Panc1 (cell line): ENCODE measurements at regions not wholly inside any gene's neighbourhood (a gene's known extent, or its start where the extent isn't known, plus 50 kb on each side); places are given as distances from the start of the nearest gene placed in this dataset.

ENCODE experiments used
- ATAC-seq: fragments of 200-7000 bp; cut with Tn5 transposase; 2 replicates; pipeline ENCODE4 v1.9.1; 2020; ENCODE audit warnings: mild to moderate bottlenecking, moderate library complexity
- BruUV-seq: library from RNA; stranded (reverse); fragments of 400-500 nt; replicated peaks from 2 replicates; lab custom pipeline; 2021; lab: Mats Ljungman, UMichigan
- CTCF ChIA-PET: fragments of 300-600 bp; sonication (Branson Sonifier 250); formaldehyde crosslinking; loops from one replicate; lab custom pipeline; 2022; ENCODE audit warnings: antibody characterized with exemption; lab: Charles Lee
- POLR2A ChIA-PET: fragments of 300-600 bp; sonication (Branson Sonifier 250); formaldehyde crosslinking; loops from one replicate; lab custom pipeline; 2022; ENCODE audit warnings: antibody characterized with exemption; lab: Charles Lee
- DNase-seq: peaks from one replicate; pipeline ENCODE4 v3.0.0-alpha.2; 2010; ENCODE audit warnings: low read depth, low spot score
- H3K27ac ChIP-seq: 2 replicates; pipeline ENCODE4 v1.5.1; 2011; ENCODE audit warnings: mild to moderate bottlenecking, low read length, inconsistent platforms
- H3K27me3 ChIP-seq: fragments of 200-500 bp; sonication (Bioruptor generic); 2 replicates; pipeline ENCODE4 v1.6.0; 2014; ENCODE audit warnings: low read length, inconsistent platforms; ENCODE audit not compliant: control insufficient read depth, insufficient read depth
- H3K36me3 ChIP-seq: fragments of 200-500 bp; sonication (Bioruptor generic); 2 replicates; pipeline ENCODE4 v1.5.1; 2014; ENCODE audit warnings: inconsistent platforms, mild to moderate bottlenecking, low read length, moderate library complexity; ENCODE audit not compliant: control insufficient read depth, insufficient read depth
- H3K4me1 ChIP-seq: 2 replicates; pipeline ENCODE4 v1.5.1; 2011; ENCODE audit warnings: inconsistent platforms, mild to moderate bottlenecking, low read length, moderate library complexity; ENCODE audit not compliant: control insufficient read depth, insufficient read depth
- H3K4me3 ChIP-seq, 2 experiments: 2 replicates each; pipeline ENCODE4 v1.5.1; 2011 to 2012; ENCODE audit warnings: low read depth in 2 of 2, low read length in 2 of 2, mild to moderate bottlenecking in 2 of 2, inconsistent platforms in 1 of 2, moderate library complexity in 1 of 2
- H3K9me3 ChIP-seq: fragments of 200-500 bp; sonication (Bioruptor generic); 2 replicates; pipeline ENCODE4 v1.5.1; 2014; ENCODE audit warnings: low read depth, mild to moderate bottlenecking, inconsistent platforms, low read length, moderate library complexity; ENCODE audit not compliant: control insufficient read depth, insufficient read depth
- CTCF ChIP-seq: fragments of 450-650 bp; IDR thresholded peaks from 2 replicates; pipeline ENCODE4 v1.5.1; 2017; ENCODE audit warnings: mild to moderate bottlenecking
- POLR2AphosphoS5 ChIP-seq: IDR thresholded peaks from 2 replicates; pipeline ENCODE4 v1.6.1; 2012; ENCODE audit warnings: mild to moderate bottlenecking, low read depth, low read length, moderate library complexity
- REST ChIP-seq, 2 experiments: IDR thresholded peaks; 2 replicates each; pipeline ENCODE4 v1.6.1; 2011 to 2012; ENCODE audit warnings: low read depth in 2 of 2, control low read depth in 1 of 2, low read length in 1 of 2, mild to moderate bottlenecking in 1 of 2, moderate library complexity in 1 of 2; ENCODE audit not compliant: insufficient read depth in 1 of 2
- SIN3A ChIP-seq: IDR thresholded peaks from 2 replicates; pipeline ENCODE4 v1.6.1; 2012; ENCODE audit warnings: low read depth, mild to moderate bottlenecking, low read length, moderate library complexity, borderline replicate concordance; ENCODE audit not compliant: insufficient read depth
- TCF7L2 ChIP-seq: IDR thresholded peaks from 2 replicates; pipeline ENCODE4 v1.6.1; 2011; ENCODE audit warnings: mild to moderate bottlenecking, low read depth, low read length, inconsistent platforms
- in situ Hi-C: cut with HindIII; loops from 2 replicates; pipeline ENCODE4 v1.10.0; 2016; ENCODE audit warnings: low sequenced_read_pairs, low pct_unique_long_range_greater_than_20kb
- intact Hi-C: fragments of 100-400 bp; cut with micrococcal nuclease; formaldehyde crosslinking; loops from one replicate; pipeline ENCODE4 v1.10.0; 2022; ENCODE audit not compliant: unreplicated experiment

GRCh38 chr5:24923400-24923799 is 278.6 kb upstream of the CDH10 start:
- ChIA-PET CTCF (no interaction called here), POLR2A (no interaction called here)
- in situ Hi-C loops (no loop called here), intact Hi-C loops (no loop called here)
- DNase-seq (no peak), ATAC-seq (no peak)
- TF ChIP-seq SIN3A (no peak), TCF7L2 (no peak), CTCF (no peak), POLR2AphosphoS5 (no peak), REST (IDR thresholded peaks at IDR 0.05; ENCODE audit: insufficient read depth in 1 of 2, low read depth in 2 of 2, low read length in 1 of 2) (no peak)
- no TSS peak for BruUV-seq
- Histone ChIP-seq H3K4me1 (no peaks in the 10 kb centered on the region), H3K36me3 (no peaks in the 10 kb centered on the region), H3K4me3 (no peak overlapping the region), H3K9me3 (no peaks in the 10 kb centered on the region), H3K27me3 (no peaks in the 10 kb centered on the region), H3K27ac (no peak overlapping the region)

- BruUV-seq: no TSS peak
- Histone ChIP-seq H3K36me3 (no peaks in the 10 kb centered on the region), H3K27me3 (no peaks in the 10 kb centered on the region), H3K9me3 (no peaks in the 10 kb centered on the region), H3K4me1 (no peaks in the 10 kb centered on the region), H3K27ac (no peak overlapping the region), H3K4me3 (no peak overlapping the region)
- no peak for TF ChIP-seq CTCF
- in situ Hi-C loops: no loop called here
- no peak for ATAC-seq
- intact Hi-C loops: no loop called here
- POLR2A ChIA-PET: no interaction called here
- no peak for DNase-seq
- CTCF ChIA-PET: interaction anchor here (0.7 kb wide), 1 partner anchor 154 kb away, joined by 5 read pairs; no protein-coding TSS in a partner anchor
Measured at GRCh38 chr5:24918676-24919075, 273.9 kb upstream of the CDH10 start.

GRCh38 chr5:24916863-24917262 is 272.1 kb upstream of the CDH10 start:
- H3K36me3 ChIP-seq: no peaks in the 10 kb centered on the region
- no peak for DNase-seq
- no peak for TF ChIP-seq POLR2AphosphoS5
- TF ChIP-seq CTCF: no peak
- TF ChIP-seq REST (IDR thresholded peaks at IDR 0.05; ENCODE audit: insufficient read depth in 1 of 2, low read depth in 2 of 2, low read length in 1 of 2): no peak
- TF ChIP-seq TCF7L2: no peak
- TF ChIP-seq SIN3A: no peak
- no peak for ATAC-seq
- intact Hi-C loops (no loop called here), in situ Hi-C loops (no loop called here)
- H3K4me3 ChIP-seq: no peak overlapping the region
- BruUV-seq: no TSS peak
- ChIA-PET POLR2A (no interaction called here), CTCF (no interaction called here)
- no peaks in the 10 kb centered on the region for H3K9me3 ChIP-seq
- no peak overlapping the region for H3K27ac ChIP-seq
- H3K4me1 ChIP-seq: no peaks in the 10 kb centered on the region
- H3K27me3 ChIP-seq: no peaks in the 10 kb centered on the region
